Sigmoid colon (tissue), 4 donors: ENCODE measurements at regions not wholly inside any gene's neighbourhood (a gene's known extent, or its start where the extent isn't known, plus 50 kb on each side); places are given as distances from the start of the nearest gene placed in this dataset.

Experiments used
- CTCF ChIP-seq, 4 experiments: fragments of 450-650 bp in 3 of 4; fragments of 200-600 bp in 1 of 4; IDR thresholded peaks; one replicate each; pipeline ENCODE4 v1.5.1; 2016 to 2019; ENCODE audit warnings: antibody characterized with exemption in 4 of 4, mild to moderate bottlenecking in 3 of 4, moderate library complexity in 2 of 4
- POLR2A ChIP-seq, 2 donors: fragments of 450-650 bp; IDR thresholded peaks; one replicate each; pipeline ENCODE4 v1.6.1; 2016; ENCODE audit warnings: antibody characterized with exemption in 2 of 2, mild to moderate bottlenecking in 2 of 2, moderate library complexity in 2 of 2
- POLR2AphosphoS5 ChIP-seq, 4 donors: sonication (generic); formaldehyde crosslinking; IDR thresholded peaks; one replicate each; pipeline ENCODE4 v1.6.1; 2017; ENCODE audit warnings: antibody characterized with exemption in 4 of 4

- TF ChIP-seq CTCF (IDR thresholded peaks at IDR 0.05) (no peak), POLR2AphosphoS5 (IDR thresholded peaks at IDR 0.05) (no peak), POLR2A (IDR thresholded peaks at IDR 0.05) (no peak)
Measured at GRCh38 chr10:34936061-34936460, 121.0 kb upstream of the PARD3 start.
